HepG2 (cell line): ENCODE measurements at regions not wholly inside any gene's neighbourhood (a gene's known extent, or its start where the extent isn't known, plus 50 kb on each side); places are given as distances from the start of the nearest gene placed in this dataset.

Experiments used
- ATAC-seq: fragments of 200-7000 bp; cut with Tn5 transposase; 3 replicates; pipeline ENCODE4 v1.9.1; 2020; ENCODE audit warnings: mild to moderate bottlenecking, moderate library complexity
- BruUV-seq: library from RNA; stranded (reverse); fragments of 400-500 nt; replicated peaks from 2 replicates; lab custom pipeline; 2021; lab: Mats Ljungman, UMichigan
- CTCF ChIA-PET: fragments of 300-600 bp; formaldehyde crosslinking; extraction: SDS; loops from one replicate; lab custom pipeline; 2021; ENCODE audit warnings: low total read pairs, inconsistent platforms, low intra/inter-chr PET ratio; lab: Yijun Ruan, JAX
- POLR2A ChIA-PET: fragments of 350-600 bp; sonication (Branson Sonifier 250); formaldehyde crosslinking; loops from one replicate; lab custom pipeline; 2020; ENCODE audit warnings: antibody characterized with exemption, inconsistent platforms; lab: Yijun Ruan, JAX
- DNase-seq: peaks from one replicate; pipeline ENCODE4 v3.0.0-alpha.2; 2015; ENCODE audit warnings: low spot score
- FAIRE-seq: peaks from 3 replicates; lab custom pipeline; 2011; peaks lifted over from hg19 to GRCh38; lab: Jason Lieb, UNC
- H2AFZ ChIP-seq: one replicate; pipeline ENCODE4 v1.6.1; 2011; ENCODE audit warnings: low read length, inconsistent platforms
- H3K27ac ChIP-seq: fragments of 300-600 bp; 3 replicates; pipeline ENCODE4 v1.8.0; 2011; ENCODE audit warnings: mixed run types, mild to moderate bottlenecking, mixed read lengths, low read length, inconsistent platforms; ENCODE audit not compliant: insufficient read depth; ENCODE audit errors: extremely low read length
- H3K27me3 ChIP-seq, 2 experiments: fragments of 200-600 bp in 1 of 2; 2 replicates in 1 of 2; 3 replicates in 1 of 2; pipeline versions ENCODE4 v1.6.0 to v1.8.0; 2011; ENCODE audit warnings: low read length in 2 of 2, mild to moderate bottlenecking in 2 of 2, moderate library complexity in 2 of 2, inconsistent platforms in 1 of 2; ENCODE audit not compliant: insufficient read depth in 2 of 2, control insufficient read depth in 1 of 2
- H3K36me3 ChIP-seq, 2 experiments: fragments of 200-600 bp in 1 of 2; replicated peaks in 1 of 2; 2 replicates in 1 of 2; 3 replicates in 1 of 2; pipeline versions ENCODE4 v1.5.1 to v1.8.0; 2011; ENCODE audit warnings: low read length in 2 of 2, inconsistent platforms in 1 of 2; ENCODE audit not compliant: insufficient read depth in 2 of 2, control insufficient read depth in 1 of 2
- H3K4me1 ChIP-seq: 2 replicates; pipeline ENCODE4 v1.5.1; 2012; ENCODE audit warnings: low read length, inconsistent platforms; ENCODE audit not compliant: insufficient read depth
- H3K4me2 ChIP-seq: 2 replicates; pipeline ENCODE4 v1.6.0; 2011; ENCODE audit warnings: low read depth, low read length, inconsistent platforms
- H3K4me3 ChIP-seq, 3 experiments: fragments of 200-600 bp in 1 of 3; sonication (generic), shearing (Covaris generic) in 1 of 3; replicated peaks in 1 of 3; 2 replicates each; pipeline ENCODE4 v1.5.1; 2011 to 2016; ENCODE audit warnings: low read length in 3 of 3, inconsistent platforms in 2 of 3, low read depth in 2 of 3, mild to moderate bottlenecking in 2 of 3, control low read depth in 1 of 3, mixed read lengths in 1 of 3; ENCODE audit not compliant: insufficient read depth in 1 of 3
- H3K79me2 ChIP-seq: one replicate; pipeline ENCODE4 v1.6.1; 2011; ENCODE audit warnings: low read length, inconsistent platforms; ENCODE audit not compliant: insufficient read depth
- H3K9ac ChIP-seq: 2 replicates; pipeline ENCODE4 v1.6.0; 2011; ENCODE audit warnings: mild to moderate bottlenecking, low read depth, low read length, inconsistent platforms; ENCODE audit not compliant: insufficient read depth
- H3K9me3 ChIP-seq: 2 replicates; pipeline ENCODE4 v1.5.1; 2012; ENCODE audit warnings: mild to moderate bottlenecking, low read length
- H4K20me1 ChIP-seq: 2 replicates; pipeline ENCODE4 v1.6.0; 2011; ENCODE audit warnings: inconsistent platforms, mild to moderate bottlenecking, low read length, moderate library complexity; ENCODE audit not compliant: insufficient read depth
- BRD4 ChIP-seq: sonication (generic); formaldehyde crosslinking; IDR thresholded peaks from 2 replicates; pipeline ENCODE4 v1.4.0; 2020; ENCODE audit warnings: missing genetic modification reagents
- ETS1 ChIP-seq: sonication (generic); formaldehyde crosslinking; IDR thresholded peaks from 2 replicates; pipeline ENCODE4 v1.4.0; 2020; ENCODE audit warnings: missing genetic modification reagents
- HOMEZ ChIP-seq: IDR thresholded peaks from 2 replicates; pipeline ENCODE4 v1.6.1; 2016; ENCODE audit warnings: low read depth
- LBX2 ChIP-seq: sonication (generic); formaldehyde crosslinking; IDR thresholded peaks from 2 replicates; pipeline ENCODE4 v1.5.0; 2020; ENCODE audit warnings: missing genetic modification reagents, mild to moderate bottlenecking, borderline replicate concordance
- MAFG ChIP-seq: sonication (generic); formaldehyde crosslinking; IDR thresholded peaks from 2 replicates; pipeline ENCODE4 v1.5.1; 2020; ENCODE audit warnings: mild to moderate bottlenecking, missing genetic modification reagents
- MLLT10 ChIP-seq: sonication (generic); formaldehyde crosslinking; IDR thresholded peaks from 2 replicates; pipeline ENCODE4 v1.4.0; 2020; ENCODE audit warnings: missing genetic modification reagents
- SETDB1 ChIP-seq: sonication (generic); formaldehyde crosslinking; IDR thresholded peaks from 2 replicates; pipeline ENCODE4 v1.5.1; 2020; ENCODE audit warnings: missing genetic modification reagents, mild to moderate bottlenecking, borderline replicate concordance
- SP2 ChIP-seq: sonication (generic); formaldehyde crosslinking; IDR thresholded peaks from 2 replicates; pipeline ENCODE4 v1.5.1; 2020; ENCODE audit warnings: mild to moderate bottlenecking, missing genetic modification reagents
- U2AF1 ChIP-seq: fragments of 200-400 bp; formaldehyde crosslinking; optimal IDR thresholded peaks from 2 replicates; pipeline ENCODE3; 2017; ENCODE audit warnings: mild to moderate bottlenecking, low read depth, low read length
- ZBTB42 ChIP-seq: sonication (generic); formaldehyde crosslinking; IDR thresholded peaks from 2 replicates; pipeline ENCODE4 v1.5.0; 2020; ENCODE audit warnings: mild to moderate bottlenecking, missing genetic modification reagents
- ZFYVE20 ChIP-seq: sonication (generic); formaldehyde crosslinking; IDR thresholded peaks from 2 replicates; pipeline ENCODE4 v1.8.0; 2023; ENCODE audit warnings: low read depth, mild to moderate bottlenecking, moderate library complexity, missing genetic modification reagents, borderline replicate concordance
- ZNF639 ChIP-seq: conservative IDR thresholded peaks from 2 replicates; pipeline ENCODE4 v1.6.1; 2018; ENCODE audit warnings: missing genetic modification reagents
- ZNF646 ChIP-seq: sonication (generic); formaldehyde crosslinking; IDR thresholded peaks from 2 replicates; pipeline ENCODE4 v1.9.0; 2021; ENCODE audit warnings: mild to moderate bottlenecking, missing genetic modification reagents
- WGBS: methylation state at CpG from one replicate; pipeline ENCODE4 v1.1.6; 2017; ENCODE audit warnings: low lambda C conversion rate; 5-methylcytosine and 5-hydroxymethylcytosine counted together
- in situ Hi-C: cut with HindIII; loops from 2 replicates; pipeline ENCODE4 v1.10.0; 2017; ENCODE audit warnings: low pct_unique_long_range_greater_than_20kb; ENCODE audit not compliant: extremely low pct_ligation_motif_present
- intact Hi-C: fragments of 100-400 bp; cut with micrococcal nuclease; formaldehyde crosslinking; loops from one replicate; pipeline ENCODE4 v1.10.0; 2022; ENCODE audit not compliant: unreplicated experiment

- H3K79me2 ChIP-seq, result no peaks in the 10 kb centered on the region
- 6% methylated on average over 9 of the region's 9 CpGs for whole genome bisulfite sequencing
- FAIRE-seq, result no peak
- H3K4me1 ChIP-seq, result no peaks in the 10 kb centered on the region
- no peak for ATAC-seq
- H4K20me1 ChIP-seq, result no peaks in the 10 kb centered on the region
- no TSS peak for BruUV-seq
- intact Hi-C loops, result no loop called here
- H3K27me3 ChIP-seq, result no peaks in the 10 kb centered on the region
- no peaks in the 10 kb centered on the region for H3K36me3 ChIP-seq
- DNase-seq, result no peak
- no peak overlapping the region for H3K9ac ChIP-seq
- H3K9me3 ChIP-seq, result peaks cover 57% of the 10 kb centered on the region
- ChIA-PET CTCF (no interaction called here), POLR2A (no interaction called here)
- in situ Hi-C loops, result no loop called here
- no peak overlapping the region for H3K4me2 ChIP-seq
- no peak overlapping the region for H3K27ac ChIP-seq
- no peak overlapping the region for H2AFZ ChIP-seq
- H3K4me3 ChIP-seq, result no peak overlapping the region
- TF ChIP-seq MLLT10 (CRISPR knock-in tag), result no peak
- no peak for TF ChIP-seq HOMEZ
- TF ChIP-seq ETS1 (CRISPR knock-in tag), result no peak
- no peak for TF ChIP-seq LBX2 (CRISPR knock-in tag)
- TF ChIP-seq ZBTB42 (CRISPR knock-in tag), result no peak
- TF ChIP-seq ZNF646 (CRISPR knock-in tag), result no peak
- no peak for TF ChIP-seq ZNF639 (CRISPR knock-in tag)
- TF ChIP-seq ZFYVE20, result no peak
- TF ChIP-seq MAFG (CRISPR knock-in tag), result no peak
- no peak for TF ChIP-seq SP2
- TF ChIP-seq BRD4, result no peak
- no peak for TF ChIP-seq U2AF1
- no peak for TF ChIP-seq SETDB1 (CRISPR knock-in tag)
Observed at GRCh38 chr17:71067669-71068407, 898.5 kb downstream of the KCNJ2 start.
